Prostate gland (tissue), 2 donors: ENCODE measurements at regions not wholly inside any gene's neighbourhood (a gene's known extent, or its start where the extent isn't known, plus 50 kb on each side); places are given as distances from the start of the nearest gene placed in this dataset.

Experiments used
- DNase-seq: peaks from one replicate; pipeline ENCODE4 v3.0.0-alpha.2; 2019; ENCODE audit warnings: low spot score
- H3K27ac ChIP-seq, 2 donors: fragments of 200-600 bp; sonication (generic); 2 replicates each; pipeline ENCODE4 v1.5.1; 2017 to 2019
- H3K27me3 ChIP-seq: fragments of 200-600 bp; sonication (generic); replicated peaks from 2 replicates; pipeline ENCODE4 v1.5.1; 2019; ENCODE audit not compliant: insufficient read depth
- H3K36me3 ChIP-seq, 2 donors: fragments of 200-600 bp; sonication (generic); 1 replicate in 1 of 2; 2 replicates in 1 of 2; pipeline versions ENCODE4 v1.5.1 to v1.8.1; 2017 to 2019
- H3K4me1 ChIP-seq: fragments of 200-600 bp; sonication (generic); replicated peaks from 2 replicates; pipeline ENCODE4 v1.5.1; 2019
- H3K4me3 ChIP-seq, 2 donors: fragments of 200-600 bp; sonication (generic); 2 replicates each; pipeline ENCODE4 v1.5.1; 2017 to 2019
- H3K9me3 ChIP-seq: fragments of 200-600 bp; sonication (generic); 2 replicates; pipeline ENCODE4 v1.5.1; 2017
- CTCF ChIP-seq, 4 experiments: fragments of 200-600 bp in 2 of 4; fragments of 450-650 bp in 2 of 4; sonication (generic) in 2 of 4; IDR thresholded peaks; 1 replicate in 3 of 4; 2 replicates in 1 of 4; pipeline ENCODE4 v1.5.1; 2016 to 2019; ENCODE audit warnings: antibody characterized with exemption in 4 of 4, mild to moderate bottlenecking in 2 of 4, moderate library complexity in 2 of 4
- POLR2A ChIP-seq: fragments of 450-650 bp; IDR thresholded peaks from one replicate; pipeline ENCODE4 v1.6.1; 2016; ENCODE audit warnings: antibody characterized with exemption, mild to moderate bottlenecking
- POLR2AphosphoS5 ChIP-seq: sonication (generic); formaldehyde crosslinking; IDR thresholded peaks from one replicate; pipeline ENCODE4 v1.6.1; 2017; ENCODE audit warnings: antibody characterized with exemption
- WGBS: methylation state at CpG from one replicate; pipeline ENCODE4 v1.1.5; 2018; 5-methylcytosine and 5-hydroxymethylcytosine counted together
- intact Hi-C: fragments of 100-400 bp; cut with DNase I; formaldehyde crosslinking; loops from one replicate; pipeline ENCODE4 v1.14.2; 2022

GRCh38 chr11:79960461-79960860, 519.6 kb upstream of the TENM4 start:
- H3K9me3 ChIP-seq, result no peaks in the 10 kb centered on the region
- no peak for DNase-seq
- H3K27ac ChIP-seq, result no peak overlapping the region
- H3K4me1 ChIP-seq, result no peaks in the 10 kb centered on the region
- TF ChIP-seq POLR2AphosphoS5 (no peak), POLR2A (no peak), CTCF (IDR thresholded peaks at IDR 0.05) (no peak)
- intact Hi-C loops, result no loop called here
- no peak overlapping the region for H3K4me3 ChIP-seq
- H3K36me3 ChIP-seq, result no peaks in the 10 kb centered on the region
- H3K27me3 ChIP-seq, result no peaks in the 10 kb centered on the region

GRCh38 chr11:79959318-79959717, 518.5 kb upstream of the TENM4 start:
- 93% methylated on average over 2 of the region's 2 CpGs for WGBS
- intact Hi-C loops, result no loop called here
- H3K9me3 ChIP-seq, result no peaks in the 10 kb centered on the region
- no peak overlapping the region for H3K27ac ChIP-seq
- TF ChIP-seq POLR2A, result no peak
- no peak for DNase-seq
- H3K27me3 ChIP-seq, result no peaks in the 10 kb centered on the region
- no peaks in the 10 kb centered on the region for H3K4me1 ChIP-seq
- H3K4me3 ChIP-seq, result no peak overlapping the region
- no peaks in the 10 kb centered on the region for H3K36me3 ChIP-seq

GRCh38 chr11:79957702-79958101, 516.9 kb upstream of the TENM4 start:
- H3K27ac ChIP-seq, result no peak overlapping the region
- intact Hi-C loops, result no loop called here

GRCh38 chr11:79956061-79956460, 515.2 kb upstream of the TENM4 start:
- intact Hi-C loops, result no loop called here
- no peaks in the 10 kb centered on the region for H3K9me3 ChIP-seq
- no peaks in the 10 kb centered on the region for H3K36me3 ChIP-seq
- no peak for DNase-seq
- TF ChIP-seq CTCF (IDR thresholded peaks at IDR 0.05) (no peak), POLR2A (no peak), POLR2AphosphoS5 (no peak)
- H3K27ac ChIP-seq, result no peak overlapping the region
- H3K27me3 ChIP-seq, result no peaks in the 10 kb centered on the region
- WGBS, result 84% methylated on average over 4 of the region's 4 CpGs
- H3K4me3 ChIP-seq, result no peak overlapping the region
- no peaks in the 10 kb centered on the region for H3K4me1 ChIP-seq

More at GRCh38 chr11:79957702-79958101, 516.9 kb upstream of the TENM4 start:
- Histone ChIP-seq H3K9me3 (no peaks in the 10 kb centered on the region), H3K4me1 (no peaks in the 10 kb centered on the region), H3K27me3 (no peaks in the 10 kb centered on the region), H3K4me3 (no peak overlapping the region), H3K36me3 (no peaks in the 10 kb centered on the region)
- DNase-seq, result no peak
- TF ChIP-seq CTCF (IDR thresholded peaks at IDR 0.05), result no peak
- TF ChIP-seq POLR2AphosphoS5, result no peak
- no peak for TF ChIP-seq POLR2A

- H3K9me3 ChIP-seq, result no peaks in the 10 kb centered on the region
- TF ChIP-seq POLR2A (no peak), POLR2AphosphoS5 (no peak), CTCF (IDR thresholded peaks at IDR 0.05) (no peak)
- no peak overlapping the region for H3K4me3 ChIP-seq
- H3K27me3 ChIP-seq, result no peaks in the 10 kb centered on the region
- no peaks in the 10 kb centered on the region for H3K4me1 ChIP-seq
- WGBS, result 82% methylated on average over 1 of the region's 1 CpG
- no peaks in the 10 kb centered on the region for H3K36me3 ChIP-seq
- DNase-seq, result no peak
- no peak overlapping the region for H3K27ac ChIP-seq
- intact Hi-C loops, result no loop called here
Observed at GRCh38 chr11:79953629-79954028, 512.8 kb upstream of the TENM4 start.
